Nucleus accumbens (tissue), 56 donors: ENCODE measurements at regions not wholly inside any gene's neighbourhood (a gene's known extent, or its start where the extent isn't known, plus 50 kb on each side); places are given as distances from the start of the nearest gene placed in this dataset.
"Not testable (repeated sequence)": the region's sequence is repeated elsewhere in the genome, so short reads cannot be mapped to it uniquely, and the experiment has no call there.

ENCODE experiments used
- DNase-seq, 56 donors: peaks; one replicate each; lab custom pipeline; 2025; lab: John Stamatoyannopoulos, UW

- DNase-seq: not testable (repeated sequence)
Measured at GRCh38 chr10:46792657-46793357, 118.4 kb upstream of the PTPN20 start.

GRCh38 chr10:46796351-46796750 lies 114.9 kb upstream of the PTPN20 start:
- not testable (repeated sequence) for DNase-seq

GRCh38 chr10:46802010-46802409 lies 109.2 kb upstream of the PTPN20 start:
- not testable (repeated sequence) for DNase-seq

- DNase-seq: not testable (repeated sequence)
Measured at GRCh38 chr10:46803082-46803481, 108.1 kb upstream of the PTPN20 start.

- not testable (repeated sequence) for DNase-seq
Measured at GRCh38 chr10:46810222-46810621, 101.0 kb upstream of the PTPN20 start.

GRCh38 chr10:46816126-46816525 lies 95.1 kb upstream of the PTPN20 start:
- DNase-seq: not testable (repeated sequence)

GRCh38 chr10:46840393-46841050 lies 70.7 kb upstream of the PTPN20 start:
- not testable (repeated sequence) for DNase-seq

- DNase-seq: not testable (repeated sequence)
Measured at GRCh38 chr10:46841051-46841593, 70.1 kb upstream of the PTPN20 start.

- not testable (repeated sequence) for DNase-seq
Measured at GRCh38 chr10:46845194-46845593, 66.0 kb upstream of the PTPN20 start.

- DNase-seq: not testable (repeated sequence)
Measured at GRCh38 chr10:46845640-46846039, 65.6 kb upstream of the PTPN20 start.

- DNase-seq: not testable (repeated sequence)
Measured at GRCh38 chr10:46860753-46861152, 50.5 kb upstream of the PTPN20 start.
